Endodermal cell (in vitro differentiated cells): ENCODE measurements at regions not wholly inside any gene's neighbourhood (a gene's known extent, or its start where the extent isn't known, plus 50 kb on each side); places are given as distances from the start of the nearest gene placed in this dataset.

Experiments
- DNase-seq: peaks from one replicate; pipeline ENCODE4 v3.0.0-alpha.2; 2017
- H3K27ac ChIP-seq: 2 replicates; pipeline ENCODE4 v1.5.1; 2013; ENCODE audit warnings: mild to moderate bottlenecking, low read depth, low read length, moderate library complexity
- H3K27me3 ChIP-seq: 2 replicates; pipeline ENCODE4 v1.6.1; 2013; ENCODE audit warnings: mild to moderate bottlenecking, low read length, moderate library complexity; ENCODE audit not compliant: insufficient read depth, control insufficient read depth, poor library complexity, severe bottlenecking
- H3K36me3 ChIP-seq: 2 replicates; pipeline ENCODE4 v1.7.0; 2013; ENCODE audit warnings: mild to moderate bottlenecking, low read length, moderate library complexity; ENCODE audit not compliant: control insufficient read depth, insufficient read depth
- H3K4me1 ChIP-seq: one replicate; pipeline ENCODE4 v1.7.0; 2013; ENCODE audit warnings: low read length; ENCODE audit not compliant: control insufficient read depth, insufficient read depth
- H3K4me3 ChIP-seq: 2 replicates; pipeline ENCODE4 v1.5.1; 2013; ENCODE audit warnings: mild to moderate bottlenecking, low read length, moderate library complexity
- H3K9ac ChIP-seq: 2 replicates; pipeline ENCODE4 v1.6.1; 2013; ENCODE audit warnings: mild to moderate bottlenecking, low read length, moderate library complexity; ENCODE audit not compliant: poor library complexity, severe bottlenecking; ENCODE audit errors: extremely low read depth
- H3K9me3 ChIP-seq: 2 replicates; pipeline ENCODE4 v1.6.1; 2013; ENCODE audit warnings: mild to moderate bottlenecking, low read length, moderate library complexity; ENCODE audit not compliant: control insufficient read depth
- H3K27ac Mint-ChIP-seq: 2 replicates; pipeline ENCODE4 v1.8.0; 2020; ENCODE audit warnings: mixed read lengths
- H3K27me3 Mint-ChIP-seq: 2 replicates; pipeline ENCODE4 v1.8.0; 2021; ENCODE audit warnings: mild to moderate bottlenecking, mixed read lengths; ENCODE audit not compliant: insufficient read depth
- H3K36me3 Mint-ChIP-seq: 2 replicates; pipeline ENCODE4 v1.8.0; 2020; ENCODE audit warnings: low read depth, mixed read lengths
- H3K4me1 Mint-ChIP-seq: 2 replicates; pipeline ENCODE4 v1.8.0; 2020; ENCODE audit warnings: mixed read lengths
- H3K4me3 Mint-ChIP-seq: 2 replicates; pipeline ENCODE4 v1.8.0; 2020; ENCODE audit warnings: mild to moderate bottlenecking, moderate library complexity, mixed read lengths
- H3K9me3 Mint-ChIP-seq: 2 replicates; pipeline ENCODE4 v1.8.0; 2020; ENCODE audit warnings: mild to moderate bottlenecking, mixed read lengths
- CTCF ChIP-seq: fragments of 200-600 bp; sonication (generic); conservative IDR thresholded peaks from 2 replicates; pipeline ENCODE4 v1.5.0; 2021; ENCODE audit warnings: antibody characterized with exemption, mild to moderate bottlenecking
- WGBS, 2 experiments: methylation state at CpG; one replicate each; pipeline versions ENCODE4 v1.1.5 to v1.1.7; 2013; ENCODE audit warnings: missing lambda C conversion rate in 2 of 2, mixed read lengths in 1 of 2; ENCODE audit not compliant: insufficient coverage in 1 of 2, insufficient read length in 1 of 2; 5-methylcytosine and 5-hydroxymethylcytosine counted together

- no peak overlapping the region for H3K27ac ChIP-seq
Observed at GRCh38 chr17:77315551-77316190, 174.9 kb downstream of the SEC14L1 start.

DNA sequence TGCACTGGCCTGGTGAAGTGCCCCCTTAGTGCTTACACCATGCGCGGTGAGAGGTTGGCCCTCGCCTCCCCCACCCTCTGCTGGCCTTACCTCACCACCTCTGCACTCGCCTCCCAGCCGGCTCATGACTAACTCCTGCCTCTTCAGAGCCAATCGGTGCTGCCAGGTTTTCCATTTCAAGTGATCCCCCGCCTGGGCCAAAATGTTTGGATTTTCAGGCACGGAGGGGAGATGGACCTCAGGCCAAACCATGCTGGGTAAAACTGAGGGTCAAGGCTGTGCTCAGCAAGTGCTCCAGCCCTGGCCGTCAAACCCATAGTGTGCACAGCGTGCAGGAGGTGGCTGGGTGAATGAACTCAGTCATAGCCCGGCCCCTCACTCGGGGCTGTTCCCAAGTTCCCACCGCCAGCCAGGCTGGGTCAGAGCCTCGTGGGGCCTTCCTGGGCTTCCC is 175.4 kb downstream of the SEC14L1 start:
- peak overlapping the region; percentile 86 for H3K27ac Mint-ChIP-seq
- no peak overlapping the region for H3K9ac ChIP-seq

More at GRCh38 chr17:77315551-77316190, 174.9 kb downstream of the SEC14L1 start:
- H3K27me3 Mint-ChIP-seq = no peaks in the 10 kb centered on the region
- H3K36me3 Mint-ChIP-seq = peaks cover 9% of the 10 kb centered on the region
- peak; percentile 67 for DNase-seq
- no peak overlapping the region for H3K4me3 Mint-ChIP-seq
- H3K4me1 ChIP-seq = no peaks in the 10 kb centered on the region
- H3K9ac ChIP-seq = no peak overlapping the region
- H3K9me3 Mint-ChIP-seq = no peaks in the 10 kb centered on the region
- no peaks in the 10 kb centered on the region for H3K27me3 ChIP-seq
- H3K36me3 ChIP-seq = no peaks in the 10 kb centered on the region
- 75 to 77% methylated on average over 15 to 16 of the region's 16 CpGs for WGBS, 2 experiments
- peak overlapping the region; percentile 86 for H3K27ac Mint-ChIP-seq
- TF ChIP-seq CTCF = no peak
- H3K4me1 Mint-ChIP-seq = peaks cover 17% of the 10 kb centered on the region
- H3K4me3 ChIP-seq = no peak overlapping the region
- H3K9me3 ChIP-seq = no peaks in the 10 kb centered on the region

DNA sequence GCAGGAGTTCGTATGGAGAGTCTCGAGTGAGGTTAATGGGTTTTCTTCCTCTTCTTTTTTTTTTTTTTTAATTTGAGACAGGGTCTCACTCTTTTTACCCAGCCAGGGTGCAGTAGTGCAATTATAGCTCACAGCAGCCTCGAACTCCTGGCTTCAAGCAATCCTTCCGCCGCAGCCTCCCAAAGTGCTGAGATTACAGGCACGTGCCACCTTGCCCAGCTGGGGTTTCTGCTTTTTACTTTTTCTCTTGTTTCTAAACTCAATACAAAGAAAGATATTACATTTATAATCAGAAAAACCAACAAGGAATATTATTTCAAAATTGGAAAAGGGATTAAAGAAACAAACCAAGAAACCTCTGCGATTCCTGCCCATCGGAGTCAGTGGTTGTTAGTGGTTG is 175.9 kb downstream of the SEC14L1 start:
- H3K27me3 ChIP-seq = no peaks in the 10 kb centered on the region
- H3K36me3 ChIP-seq = no peaks in the 10 kb centered on the region
- Mint-ChIP-seq H3K4me1 (peaks cover 12% of the 10 kb centered on the region), H3K27me3 (no peaks in the 10 kb centered on the region), H3K9me3 (no peaks in the 10 kb centered on the region), H3K36me3 (peaks cover 5% of the 10 kb centered on the region), H3K27ac (no peak overlapping the region), H3K4me3 (no peak overlapping the region)
- TF ChIP-seq CTCF = no peak
- no peak for DNase-seq
- no peak overlapping the region for H3K4me3 ChIP-seq
- H3K27ac ChIP-seq = no peak overlapping the region
- H3K9me3 ChIP-seq = no peaks in the 10 kb centered on the region
- no peak overlapping the region for H3K9ac ChIP-seq
- 75 to 94% methylated on average over 4 to 8 of the region's 8 CpGs for WGBS, 2 experiments
- H3K4me1 ChIP-seq = no peaks in the 10 kb centered on the region

More for the DNA sequence above, 175.4 kb downstream of the SEC14L1 start:
- no peaks in the 10 kb centered on the region for H3K4me1 ChIP-seq
- H3K9me3 ChIP-seq = no peaks in the 10 kb centered on the region
- WGBS, 2 experiments = 46 to 60% methylated on average over 10 to 14 of the region's 14 CpGs
- peak; percentile 91 for DNase-seq
- Mint-ChIP-seq H3K4me1 (peaks cover 16% of the 10 kb centered on the region), H3K9me3 (no peaks in the 10 kb centered on the region), H3K4me3 (no peak overlapping the region), H3K36me3 (peaks cover 9% of the 10 kb centered on the region), H3K27me3 (no peaks in the 10 kb centered on the region)
- no peak for TF ChIP-seq CTCF
- no peak overlapping the region for H3K27ac ChIP-seq
- no peaks in the 10 kb centered on the region for H3K27me3 ChIP-seq
- H3K4me3 ChIP-seq = no peak overlapping the region
- no peaks in the 10 kb centered on the region for H3K36me3 ChIP-seq
